ENCODE measurements at regions not wholly inside any gene's neighbourhood (a gene's known extent, or its start where the extent isn't known, plus 50 kb on each side); places are given as distances from the start of the nearest gene placed in this dataset.

GRCh38 chr13:68888832-68889231 is 1218.8 kb upstream of the ATXN8OS start:
- H3K27me3 Mint-ChIP-seq (ENCODE audit: low read depth), result no peaks in the 10 kb centered on the region
- H3K36me3 Mint-ChIP-seq (ENCODE audit: low read depth), result no peaks in the 10 kb centered on the region
- no peak for DNase-seq
- H3K4me1 Mint-ChIP-seq (ENCODE audit: low read depth), result no peaks in the 10 kb centered on the region
- ATAC-seq, result no peak
- H3K4me3 Mint-ChIP-seq, result no peak overlapping the region
- ChIA-PET CTCF (no interaction called here), POLR2A (no interaction called here)
- peaks cover 33% of the 10 kb centered on the region for H3K9me3 Mint-ChIP-seq (ENCODE audit: insufficient read depth)
- no peak overlapping the region for H3K27ac Mint-ChIP-seq

GRCh38 chr13:68872338-68872737 is 1235.3 kb upstream of the ATXN8OS start:
- H3K27me3 Mint-ChIP-seq (ENCODE audit: low read depth), result no peaks in the 10 kb centered on the region
- ATAC-seq (no peak), DNase-seq (no peak)
- no peaks in the 10 kb centered on the region for H3K4me1 Mint-ChIP-seq (ENCODE audit: low read depth)
- POLR2A ChIA-PET, result no interaction called here
- no peak overlapping the region for H3K4me3 Mint-ChIP-seq
- CTCF ChIA-PET, result no interaction called here
- H3K36me3 Mint-ChIP-seq (ENCODE audit: low read depth), result no peaks in the 10 kb centered on the region
- H3K27ac Mint-ChIP-seq, result no peak overlapping the region
- peaks cover 8% of the 10 kb centered on the region for H3K9me3 Mint-ChIP-seq (ENCODE audit: insufficient read depth)

GRCh38 chr13:68851026-68851425 is 1256.6 kb upstream of the ATXN8OS start:
- DNase-seq (no peak), ATAC-seq (no peak)
- no peaks in the 10 kb centered on the region for H3K27me3 Mint-ChIP-seq (ENCODE audit: low read depth)
- CTCF ChIA-PET, result no interaction called here
- no peak overlapping the region for H3K27ac Mint-ChIP-seq
- no peaks in the 10 kb centered on the region for H3K36me3 Mint-ChIP-seq (ENCODE audit: low read depth)
- POLR2A ChIA-PET, result no interaction called here
- peaks cover 11% of the 10 kb centered on the region for H3K9me3 Mint-ChIP-seq (ENCODE audit: insufficient read depth)
- no peaks in the 10 kb centered on the region for H3K4me1 Mint-ChIP-seq (ENCODE audit: low read depth)
- H3K4me3 Mint-ChIP-seq, result no peak overlapping the region

GRCh38 chr13:68850160-68850559 is 1257.5 kb upstream of the ATXN8OS start:
- no peak for ATAC-seq

GRCh38 chr13:68846663-68847062 is 1261.0 kb upstream of the ATXN8OS start:
- peaks cover 12% of the 10 kb centered on the region for H3K9me3 Mint-ChIP-seq (ENCODE audit: insufficient read depth)

More at GRCh38 chr13:68850160-68850559, 1257.5 kb upstream of the ATXN8OS start:
- CTCF ChIA-PET, result no interaction called here
- H3K27ac Mint-ChIP-seq, result no peak overlapping the region
- H3K9me3 Mint-ChIP-seq (ENCODE audit: insufficient read depth), result peaks cover 11% of the 10 kb centered on the region
- H3K4me1 Mint-ChIP-seq (ENCODE audit: low read depth), result no peaks in the 10 kb centered on the region
- POLR2A ChIA-PET, result no interaction called here
- no peaks in the 10 kb centered on the region for H3K27me3 Mint-ChIP-seq (ENCODE audit: low read depth)
- H3K4me3 Mint-ChIP-seq, result no peak overlapping the region
- no peaks in the 10 kb centered on the region for H3K36me3 Mint-ChIP-seq (ENCODE audit: low read depth)
- no peak for DNase-seq

GRCh38 chr13:68834375-68834774 is 1273.3 kb upstream of the ATXN8OS start:
- ATAC-seq (no peak), DNase-seq (no peak)
- Mint-ChIP-seq H3K27ac (no peak overlapping the region), H3K36me3 (ENCODE audit: low read depth) (no peaks in the 10 kb centered on the region), H3K4me3 (no peak overlapping the region), H3K27me3 (ENCODE audit: low read depth) (no peaks in the 10 kb centered on the region), H3K9me3 (ENCODE audit: insufficient read depth) (peaks cover 18% of the 10 kb centered on the region), H3K4me1 (ENCODE audit: low read depth) (no peaks in the 10 kb centered on the region)
- CTCF ChIA-PET, result no interaction called here
- POLR2A ChIA-PET, result no interaction called here

More at GRCh38 chr13:68846663-68847062, 1261.0 kb upstream of the ATXN8OS start:
- H3K27me3 Mint-ChIP-seq (ENCODE audit: low read depth), result no peaks in the 10 kb centered on the region
- ATAC-seq (no peak), DNase-seq (no peak)
- no peaks in the 10 kb centered on the region for H3K36me3 Mint-ChIP-seq (ENCODE audit: low read depth)
- no peaks in the 10 kb centered on the region for H3K4me1 Mint-ChIP-seq (ENCODE audit: low read depth)
- no peak overlapping the region for H3K27ac Mint-ChIP-seq
- POLR2A ChIA-PET, result no interaction called here
- CTCF ChIA-PET, result no interaction called here
- no peak overlapping the region for H3K4me3 Mint-ChIP-seq

- Mint-ChIP-seq H3K36me3 (ENCODE audit: low read depth) (no peaks in the 10 kb centered on the region), H3K4me1 (ENCODE audit: low read depth) (no peaks in the 10 kb centered on the region), H3K9me3 (ENCODE audit: insufficient read depth) (peaks cover 21% of the 10 kb centered on the region), H3K27ac (no peak overlapping the region), H3K27me3 (ENCODE audit: low read depth) (no peaks in the 10 kb centered on the region), H3K4me3 (no peak overlapping the region)
- ChIA-PET POLR2A (no interaction called here), CTCF (no interaction called here)
- no peak for DNase-seq
- no peak for ATAC-seq
Observed at GRCh38 chr13:68816715-68817114, 1290.9 kb upstream of the ATXN8OS start.

GRCh38 chr13:68813180-68813796 is 1294.3 kb upstream of the ATXN8OS start:
- no peaks in the 10 kb centered on the region for H3K4me1 Mint-ChIP-seq (ENCODE audit: low read depth)
- no peaks in the 10 kb centered on the region for H3K36me3 Mint-ChIP-seq (ENCODE audit: low read depth)
- CTCF ChIA-PET, result no interaction called here

GRCh38 chr13:68810660-68811059 is 1297.0 kb upstream of the ATXN8OS start:
- ChIA-PET CTCF (no interaction called here), POLR2A (no interaction called here)
- no peak overlapping the region for H3K4me3 Mint-ChIP-seq
- DNase-seq, result no peak
- ATAC-seq, result no peak
- H3K27me3 Mint-ChIP-seq (ENCODE audit: low read depth), result no peaks in the 10 kb centered on the region
- no peaks in the 10 kb centered on the region for H3K36me3 Mint-ChIP-seq (ENCODE audit: low read depth)
- no peak overlapping the region for H3K27ac Mint-ChIP-seq
- no peaks in the 10 kb centered on the region for H3K4me1 Mint-ChIP-seq (ENCODE audit: low read depth)
- H3K9me3 Mint-ChIP-seq (ENCODE audit: insufficient read depth), result peaks cover 17% of the 10 kb centered on the region

More at GRCh38 chr13:68813180-68813796, 1294.3 kb upstream of the ATXN8OS start:
- POLR2A ChIA-PET, result no interaction called here
- ATAC-seq (no peak), DNase-seq (no peak)
- Mint-ChIP-seq H3K4me3 (no peak overlapping the region), H3K27me3 (ENCODE audit: low read depth) (no peaks in the 10 kb centered on the region), H3K9me3 (ENCODE audit: insufficient read depth) (peaks cover 17% of the 10 kb centered on the region), H3K27ac (no peak overlapping the region)

- H3K36me3 Mint-ChIP-seq (ENCODE audit: low read depth), result no peaks in the 10 kb centered on the region
- ATAC-seq (no peak), DNase-seq (no peak)
- H3K9me3 Mint-ChIP-seq (ENCODE audit: insufficient read depth), result peaks cover 3% of the 10 kb centered on the region
- H3K27me3 Mint-ChIP-seq (ENCODE audit: low read depth), result no peaks in the 10 kb centered on the region
- H3K27ac Mint-ChIP-seq, result no peak overlapping the region
- ChIA-PET CTCF (interaction anchor here (0.6 kb wide), 1 partner anchor 26 kb away, joined by 3 read pairs; no protein-coding TSS in a partner anchor), POLR2A (no interaction called here)
- H3K4me3 Mint-ChIP-seq, result no peak overlapping the region
- no peaks in the 10 kb centered on the region for H3K4me1 Mint-ChIP-seq (ENCODE audit: low read depth)
Observed at GRCh38 chr13:68808456-68808855, 1299.2 kb upstream of the ATXN8OS start.

GRCh38 chr13:68806125-68806524 is 1301.5 kb upstream of the ATXN8OS start:
- no peak overlapping the region for H3K4me3 Mint-ChIP-seq
- H3K9me3 Mint-ChIP-seq (ENCODE audit: insufficient read depth), result peaks cover 10% of the 10 kb centered on the region
- H3K27ac Mint-ChIP-seq, result no peak overlapping the region
- no peaks in the 10 kb centered on the region for H3K36me3 Mint-ChIP-seq (ENCODE audit: low read depth)
- H3K27me3 Mint-ChIP-seq (ENCODE audit: low read depth), result no peaks in the 10 kb centered on the region
- POLR2A ChIA-PET, result no interaction called here
- no peaks in the 10 kb centered on the region for H3K4me1 Mint-ChIP-seq (ENCODE audit: low read depth)
- CTCF ChIA-PET, result no interaction called here
- DNase-seq (no peak), ATAC-seq (no peak)

GRCh38 chr13:68784275-68784674 is 1323.4 kb upstream of the ATXN8OS start:
- H3K27me3 Mint-ChIP-seq (ENCODE audit: low read depth), result no peaks in the 10 kb centered on the region
- no peak overlapping the region for H3K27ac Mint-ChIP-seq
- no peak for ATAC-seq
- H3K4me3 Mint-ChIP-seq, result no peak overlapping the region
- H3K9me3 Mint-ChIP-seq (ENCODE audit: insufficient read depth), result peaks cover 24% of the 10 kb centered on the region
- CTCF ChIA-PET, result no interaction called here
- POLR2A ChIA-PET, result no interaction called here
- H3K4me1 Mint-ChIP-seq (ENCODE audit: low read depth), result no peaks in the 10 kb centered on the region
- H3K36me3 Mint-ChIP-seq (ENCODE audit: low read depth), result no peaks in the 10 kb centered on the region
- no peak for DNase-seq

- ChIA-PET POLR2A (no interaction called here), CTCF (no interaction called here)
- Mint-ChIP-seq H3K4me1 (ENCODE audit: low read depth) (no peaks in the 10 kb centered on the region), H3K4me3 (no peak overlapping the region), H3K27ac (no peak overlapping the region), H3K9me3 (ENCODE audit: insufficient read depth) (peaks cover 9% of the 10 kb centered on the region), H3K27me3 (ENCODE audit: low read depth) (no peaks in the 10 kb centered on the region), H3K36me3 (ENCODE audit: low read depth) (no peaks in the 10 kb centered on the region)
- ATAC-seq, result no peak
- DNase-seq, result no peak
Observed at GRCh38 chr13:68759617-68760016, 1348.0 kb upstream of the ATXN8OS start.
